Ovary (tissue), 7 donors: ENCODE measurements at regions not wholly inside any gene's neighbourhood (a gene's known extent, or its start where the extent isn't known, plus 50 kb on each side); places are given as distances from the start of the nearest gene placed in this dataset.
"Not testable (repeated sequence)": the region's sequence is repeated elsewhere in the genome, so short reads cannot be mapped to it uniquely, and the experiment has no call there.

Experiments
- DNase-seq, 5 donors: peaks; one replicate each; pipeline ENCODE4 v3.0.0-alpha.2; 2019 to 2020
- H3K27ac ChIP-seq, 2 donors: fragments of 200-600 bp; one replicate each; pipeline versions ENCODE4 v1.5.1 to v1.8.0; 2019 to 2022
- H3K27me3 ChIP-seq: fragments of 200-600 bp; one replicate; pipeline ENCODE4 v1.8.0; 2022
- H3K36me3 ChIP-seq: fragments of 200-600 bp; sonication (generic); one replicate; pipeline ENCODE4 v1.5.1; 2019
- H3K4me1 ChIP-seq: one replicate; pipeline ENCODE4 v1.8.1; 2013; ENCODE audit warnings: mild to moderate bottlenecking, moderate library complexity; ENCODE audit not compliant: insufficient read depth
- H3K4me3 ChIP-seq: fragments of 200-600 bp; sonication (generic); one replicate; pipeline ENCODE4 v1.5.1; 2017
- H3K9me3 ChIP-seq, 2 donors: fragments of 200-600 bp in 1 of 2; sonication (generic) in 1 of 2; one replicate each; pipeline versions ENCODE4 v1.5.1 to v1.8.1; 2013 to 2019; ENCODE audit warnings: mild to moderate bottlenecking in 1 of 2, moderate library complexity in 1 of 2
- EP300 ChIP-seq: sonication (generic); formaldehyde crosslinking; IDR thresholded peaks from one replicate; pipeline ENCODE4 v1.6.1; 2017; ENCODE audit warnings: antibody characterized with exemption
- POLR2A ChIP-seq: fragments of 450-650 bp; IDR thresholded peaks from one replicate; pipeline ENCODE4 v1.6.1; 2017; ENCODE audit warnings: antibody characterized with exemption, mild to moderate bottlenecking, moderate library complexity
- WGBS, 3 donors: extraction: QIAGEN DNeasy Blood & Tissue Kit in 1 of 3; methylation state at CpG; one replicate each; pipeline versions ENCODE4 v1.1.5 to v1.1.7; 2013 to 2017; 5-methylcytosine and 5-hydroxymethylcytosine counted together
- intact Hi-C, 4 donors: fragments of 100-400 bp; cut with DNase I; formaldehyde crosslinking; loops; one replicate each; pipeline versions ENCODE4 v1.11.0 to v1.15.1; 2022 to 2023
- TF ChIP-seq, protein P1 (sequence below), 3 donors: fragments of 450-650 bp in 2 of 3; fragments of 200-600 bp in 1 of 3; IDR thresholded peaks; one replicate each; pipeline versions ENCODE4 v1.5.1 to v1.8.0; 2016 to 2022; ENCODE audit warnings: antibody characterized with exemption in 3 of 3, mild to moderate bottlenecking in 1 of 3
- donor health status: DM: no; HTN: no; CAD: no; lungs with moderate emphysema.
- donor health status: DM: no; HTN: no; CAD: no.
- donor health status: Bipolar disorder and iron deficiency.
- donor health status: DM: no; HTN: no; CAD: no.
- donor health status: DM: yes; HTN: yes; CAD: no.

GRCh38 chr3:132980102-132980501, 58.1 kb upstream of the TMEM108 start:
- intact Hi-C loops, result no loop called here
- no peaks in the 10 kb centered on the region for H3K4me1 ChIP-seq
- H3K9me3 ChIP-seq, result no peaks in the 10 kb centered on the region
- DNase-seq, result no peak
- H3K27ac ChIP-seq, result no peak overlapping the region
- no peaks in the 10 kb centered on the region for H3K36me3 ChIP-seq
- WGBS, 3 donors, result 72 to 80% (median 75%) methylated on average over 2 of the region's 2 CpGs
- no peak for TF ChIP-seq EP300
- H3K4me3 ChIP-seq, result no peak overlapping the region
- H3K27me3 ChIP-seq, result no peaks in the 10 kb centered on the region

DNA sequence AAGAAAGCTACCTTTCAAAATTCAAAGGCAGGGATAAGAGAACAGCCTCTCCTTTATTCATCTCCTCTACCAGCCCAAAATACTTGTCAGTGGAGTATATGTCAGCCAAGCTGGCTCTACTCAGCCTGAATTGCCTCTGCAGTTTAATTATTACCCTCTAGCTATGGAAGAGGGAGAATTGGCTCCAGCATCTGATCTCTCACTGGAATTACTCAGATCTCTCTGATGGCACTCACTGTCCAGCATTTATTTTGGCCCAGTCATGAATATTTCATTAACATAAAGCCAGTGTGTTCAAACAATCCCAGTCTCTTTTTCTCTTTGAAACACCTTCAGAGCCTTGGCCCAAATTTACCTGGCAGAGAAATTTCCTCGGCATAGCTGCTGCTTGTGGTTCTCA, 58.6 kb upstream of the TMEM108 start:
- Histone ChIP-seq H3K36me3 (no peaks in the 10 kb centered on the region), H3K9me3 (no peaks in the 10 kb centered on the region), H3K4me1 (no peaks in the 10 kb centered on the region), H3K27ac (no peak overlapping the region), H3K4me3 (no peak overlapping the region), H3K27me3 (no peaks in the 10 kb centered on the region)
- TF ChIP-seq, protein P1, sequence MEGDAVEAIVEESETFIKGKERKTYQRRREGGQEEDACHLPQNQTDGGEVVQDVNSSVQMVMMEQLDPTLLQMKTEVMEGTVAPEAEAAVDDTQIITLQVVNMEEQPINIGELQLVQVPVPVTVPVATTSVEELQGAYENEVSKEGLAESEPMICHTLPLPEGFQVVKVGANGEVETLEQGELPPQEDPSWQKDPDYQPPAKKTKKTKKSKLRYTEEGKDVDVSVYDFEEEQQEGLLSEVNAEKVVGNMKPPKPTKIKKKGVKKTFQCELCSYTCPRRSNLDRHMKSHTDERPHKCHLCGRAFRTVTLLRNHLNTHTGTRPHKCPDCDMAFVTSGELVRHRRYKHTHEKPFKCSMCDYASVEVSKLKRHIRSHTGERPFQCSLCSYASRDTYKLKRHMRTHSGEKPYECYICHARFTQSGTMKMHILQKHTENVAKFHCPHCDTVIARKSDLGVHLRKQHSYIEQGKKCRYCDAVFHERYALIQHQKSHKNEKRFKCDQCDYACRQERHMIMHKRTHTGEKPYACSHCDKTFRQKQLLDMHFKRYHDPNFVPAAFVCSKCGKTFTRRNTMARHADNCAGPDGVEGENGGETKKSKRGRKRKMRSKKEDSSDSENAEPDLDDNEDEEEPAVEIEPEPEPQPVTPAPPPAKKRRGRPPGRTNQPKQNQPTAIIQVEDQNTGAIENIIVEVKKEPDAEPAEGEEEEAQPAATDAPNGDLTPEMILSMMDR (IDR thresholded peaks at IDR 0.05), result no peak
- no peak for TF ChIP-seq EP300
- no peak for TF ChIP-seq POLR2A
- 91 to 96% (median 95%) methylated on average over 1 of the region's 1 CpG for WGBS, 3 donors
- intact Hi-C loops, result no loop called here
- DNase-seq, result no peak

DNA sequence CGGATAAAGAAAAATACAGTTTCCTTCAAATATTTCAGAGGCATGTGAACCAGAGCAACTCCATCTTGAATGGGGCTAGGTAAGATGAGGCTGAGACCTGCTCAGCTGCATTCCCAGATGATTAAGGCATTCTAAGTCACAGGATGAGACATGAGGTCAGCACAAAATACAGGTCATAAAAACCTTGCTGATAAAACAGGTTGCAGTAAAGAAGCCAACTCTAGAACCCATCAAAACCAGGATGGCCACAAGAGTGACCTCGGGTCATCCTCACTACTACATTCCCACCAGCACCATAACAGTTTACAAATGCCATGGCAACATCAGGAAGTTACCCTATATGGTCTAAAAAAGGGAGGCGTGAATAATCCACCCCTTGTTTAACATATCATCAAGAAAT, 59.2 kb upstream of the TMEM108 start:
- WGBS, 3 donors, result 75 to 90% (median 80%) methylated on average over 3 of the region's 3 CpGs

GRCh38 chr3:132978464-132978863, 59.7 kb upstream of the TMEM108 start:
- WGBS, 3 donors, result 56 to 72% (median 61%) methylated on average over 2 of the region's 2 CpGs
- no peak for DNase-seq
- Histone ChIP-seq H3K36me3 (no peaks in the 10 kb centered on the region), H3K27me3 (no peaks in the 10 kb centered on the region), H3K27ac (no peak overlapping the region), H3K4me1 (no peaks in the 10 kb centered on the region), H3K4me3 (no peak overlapping the region), H3K9me3 (no peaks in the 10 kb centered on the region)
- intact Hi-C loops, result no loop called here
- TF ChIP-seq EP300, result no peak
- TF ChIP-seq, protein P1 (IDR thresholded peaks at IDR 0.05), result no peak

More for the DNA sequence above, 59.2 kb upstream of the TMEM108 start:
- H3K27me3 ChIP-seq, H3K4me1 ChIP-seq, H3K36me3 ChIP-seq, H3K4me3 ChIP-seq, H3K27ac ChIP-seq, H3K9me3 ChIP-seq, intact Hi-C loops, DNase-seq: not testable (repeated sequence)

DNA sequence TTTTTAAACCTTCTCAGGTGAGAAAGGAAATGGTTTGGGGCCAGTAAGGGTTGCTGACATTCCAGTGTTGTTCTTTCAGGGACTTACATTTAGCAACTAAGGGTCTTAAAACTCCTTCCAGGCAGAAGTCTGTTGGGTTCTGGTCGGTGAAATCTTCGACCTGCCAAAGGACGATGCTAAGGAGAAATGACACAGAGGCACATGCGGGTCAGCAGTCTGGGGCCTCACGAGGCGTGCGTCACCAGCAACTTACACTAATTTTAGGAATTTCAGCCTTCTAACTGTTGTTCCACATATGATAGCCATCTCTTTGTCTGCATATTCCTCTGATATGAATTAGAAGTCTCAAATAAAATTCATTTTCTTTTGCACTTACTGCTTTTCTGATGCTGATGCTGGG, 64.1 kb upstream of the TMEM108 start:
- H3K27me3 ChIP-seq, result no peaks in the 10 kb centered on the region
- H3K4me3 ChIP-seq, result no peak overlapping the region
- intact Hi-C loops, result no loop called here
- no peaks in the 10 kb centered on the region for H3K4me1 ChIP-seq
- H3K36me3 ChIP-seq, result no peaks in the 10 kb centered on the region
- TF ChIP-seq EP300 (no peak), POLR2A (no peak)
- TF ChIP-seq, protein P1 (IDR thresholded peaks at IDR 0.05), result no peak
- H3K27ac ChIP-seq, result no peak overlapping the region
- no peaks in the 10 kb centered on the region for H3K9me3 ChIP-seq
- no peak for DNase-seq
- 72 to 84% (median 81%) methylated on average over 7 of the region's 7 CpGs for WGBS, 3 donors

DNA sequence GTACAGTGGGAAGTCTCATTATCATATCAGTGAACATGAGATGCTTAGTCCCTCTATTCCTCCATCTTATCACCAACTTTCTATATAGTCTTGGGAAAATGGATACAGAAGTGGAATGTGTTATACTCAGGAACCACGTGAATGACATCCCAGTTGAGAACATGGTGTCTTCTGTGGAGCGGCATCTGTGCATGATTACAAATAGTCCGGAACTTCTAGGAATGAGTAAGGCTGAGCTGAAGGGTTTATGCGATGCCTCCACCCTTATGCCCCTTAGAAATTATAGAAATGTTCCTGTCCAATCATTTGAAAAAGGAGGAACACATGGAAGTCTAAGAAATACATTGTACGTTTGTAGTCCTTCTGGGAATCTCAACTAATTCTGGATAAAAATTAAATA, 64.8 kb upstream of the TMEM108 start:
- intact Hi-C loops, result no loop called here
- no peaks in the 10 kb centered on the region for H3K4me1 ChIP-seq
- no peaks in the 10 kb centered on the region for H3K9me3 ChIP-seq
- TF ChIP-seq, protein P1 (IDR thresholded peaks at IDR 0.05), result no peak
- TF ChIP-seq POLR2A (no peak), EP300 (no peak)
- no peak overlapping the region for H3K4me3 ChIP-seq
- no peaks in the 10 kb centered on the region for H3K27me3 ChIP-seq
- WGBS, 3 donors, result 83 to 88% (median 88%) methylated on average over 5 of the region's 5 CpGs
- H3K36me3 ChIP-seq, result no peaks in the 10 kb centered on the region
- no peak overlapping the region for H3K27ac ChIP-seq
- no peak for DNase-seq
